Heart left ventricle (tissue), 16 donors: ENCODE measurements at regions not wholly inside any gene's neighbourhood (a gene's known extent, or its start where the extent isn't known, plus 50 kb on each side); places are given as distances from the start of the nearest gene placed in this dataset.

Source experiments
- ATAC-seq, 4 donors: fragments of 200-7000 bp; cut with Tn5 transposase; one replicate each; pipeline ENCODE4 v1.9.1; 2020 to 2022; ENCODE audit warnings: moderate library complexity in 4 of 4, mild to moderate bottlenecking in 3 of 4, moderate number of reproducible peaks in 1 of 4
- DNase-seq, 5 donors: peaks; one replicate each; pipeline ENCODE4 v3.0.0-alpha.2; 2020
- H3K27ac ChIP-seq, 12 donors: fragments of 200-600 bp; sonication (generic) in 4 of 12; one replicate each; pipeline versions ENCODE4 v1.5.0 to v1.8.0; 2016 to 2022; ENCODE audit warnings: mild to moderate bottlenecking in 2 of 12
- H3K27me3 ChIP-seq, 9 donors: fragments of 200-600 bp; sonication (generic) in 2 of 9; one replicate each; pipeline versions ENCODE4 v1.5.1 to v1.8.0; 2016 to 2022; ENCODE audit warnings: mild to moderate bottlenecking in 3 of 9
- H3K36me3 ChIP-seq, 9 donors: fragments of 200-600 bp; sonication (generic) in 2 of 9; one replicate each; pipeline versions ENCODE4 v1.5.0 to v1.8.0; 2018 to 2022; ENCODE audit warnings: mild to moderate bottlenecking in 2 of 9
- H3K4me1 ChIP-seq, 12 donors: fragments of 200-600 bp; sonication (generic) in 4 of 12; one replicate each; pipeline versions ENCODE4 v1.5.0 to v1.8.0; 2016 to 2022; ENCODE audit warnings: mild to moderate bottlenecking in 3 of 12
- H3K4me3 ChIP-seq, 12 donors: fragments of 200-600 bp; sonication (generic) in 4 of 12; one replicate each; pipeline versions ENCODE4 v1.5.0 to v1.8.0; 2017 to 2022; ENCODE audit warnings: mild to moderate bottlenecking in 9 of 12, moderate library complexity in 4 of 12
- H3K9me3 ChIP-seq, 12 donors: fragments of 200-600 bp; sonication (generic) in 4 of 12; one replicate each; pipeline versions ENCODE4 v1.5.0 to v1.8.0; 2016 to 2022; ENCODE audit warnings: mild to moderate bottlenecking in 1 of 12
- POLR2A ChIP-seq, 2 donors: fragments of 450-650 bp; IDR thresholded peaks; one replicate each; pipeline ENCODE4 v1.6.1; 2017; ENCODE audit warnings: antibody characterized with exemption in 2 of 2, mild to moderate bottlenecking in 2 of 2, moderate library complexity in 2 of 2
- WGBS, 4 donors: extraction: QIAGEN DNeasy Blood & Tissue Kit in 2 of 4; methylation state at CpG; one replicate each; pipeline versions ENCODE4 v1.1.5 to v1.1.7; 2013 to 2018; 5-methylcytosine and 5-hydroxymethylcytosine counted together
- intact Hi-C, 10 donors: fragments of 100-400 bp; cut with DNase I; formaldehyde crosslinking; loops; one replicate each; pipeline versions ENCODE4 v1.11.1 to v1.14.2; 2022
- TF ChIP-seq, protein P1 (sequence below), 12 donors: fragments of 200-600 bp; sonication (generic) in 4 of 12; IDR thresholded peaks; one replicate each; pipeline versions ENCODE4 v1.5.0 to v1.8.0; 2018 to 2022; ENCODE audit warnings: antibody characterized with exemption in 12 of 12, mild to moderate bottlenecking in 5 of 12
- donor health status: ischemic (EF 13 %, LVEDD 7.1; RV severe dilation, severe dysfunction).
- donor health status: healthy with polysubstance abuse.
- donor health status: DM: no; HTN: yes; CAD: no.
- donor health status: DM: no; HTN: no; CAD: no.
- donor health status: ischemic (EF 25% LVEDD 6.9; RV normal size, moderate dysfunction).
- donor health status: ischemic (EF 25% LVEDD 5.7; RV mildly dilated, moderate dysfunction).
- donor health status: healthy.
- donor health status: DM: yes; HTN: yes; CAD: no.
- donor health status: ischemic (EF 35%, LVEDD 5.7; RV mildly dilated, moderate dysfunction).
- donor health status: nonischemic (EF 11% LVEDD 7.7; RV severe dilation, severe dysfunction).
- donor health status: DM: yes; HTN: yes; CAD: no.
- donor health status: PGD.
- donor health status: ischemic (EF 29% LVEDD 5.4; RV normal size, mild dysfunction).
- donor health status: nonischemic (EF 23%, LVEDD 6.1; RV moderate dilation, normal function).

GRCh38 chr3:56874269-56874668 is 72.5 kb upstream of the ARHGEF3 start:
- TF ChIP-seq POLR2A (IDR thresholded peaks at IDR 0.05): no peak
- TF ChIP-seq, protein P1, sequence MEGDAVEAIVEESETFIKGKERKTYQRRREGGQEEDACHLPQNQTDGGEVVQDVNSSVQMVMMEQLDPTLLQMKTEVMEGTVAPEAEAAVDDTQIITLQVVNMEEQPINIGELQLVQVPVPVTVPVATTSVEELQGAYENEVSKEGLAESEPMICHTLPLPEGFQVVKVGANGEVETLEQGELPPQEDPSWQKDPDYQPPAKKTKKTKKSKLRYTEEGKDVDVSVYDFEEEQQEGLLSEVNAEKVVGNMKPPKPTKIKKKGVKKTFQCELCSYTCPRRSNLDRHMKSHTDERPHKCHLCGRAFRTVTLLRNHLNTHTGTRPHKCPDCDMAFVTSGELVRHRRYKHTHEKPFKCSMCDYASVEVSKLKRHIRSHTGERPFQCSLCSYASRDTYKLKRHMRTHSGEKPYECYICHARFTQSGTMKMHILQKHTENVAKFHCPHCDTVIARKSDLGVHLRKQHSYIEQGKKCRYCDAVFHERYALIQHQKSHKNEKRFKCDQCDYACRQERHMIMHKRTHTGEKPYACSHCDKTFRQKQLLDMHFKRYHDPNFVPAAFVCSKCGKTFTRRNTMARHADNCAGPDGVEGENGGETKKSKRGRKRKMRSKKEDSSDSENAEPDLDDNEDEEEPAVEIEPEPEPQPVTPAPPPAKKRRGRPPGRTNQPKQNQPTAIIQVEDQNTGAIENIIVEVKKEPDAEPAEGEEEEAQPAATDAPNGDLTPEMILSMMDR (IDR thresholded peaks at IDR 0.05): no peak
- H3K27ac ChIP-seq: no peak overlapping the region
- H3K9me3 ChIP-seq: no peaks in the 10 kb centered on the region
- 66 to 82% (median 70%) methylated on average over 4 of the region's 4 CpGs for WGBS, 4 donors
- no peak for DNase-seq
- H3K4me3 ChIP-seq: no peak overlapping the region
- ATAC-seq: no peak
- peaks cover 0 to 26% (median 15%) of the 10 kb centered on the region in 12 donors for H3K4me1 ChIP-seq
- no peaks in the 10 kb centered on the region for H3K36me3 ChIP-seq
- H3K27me3 ChIP-seq: no peaks in the 10 kb centered on the region
- intact Hi-C loops: no loop called here

DNA sequence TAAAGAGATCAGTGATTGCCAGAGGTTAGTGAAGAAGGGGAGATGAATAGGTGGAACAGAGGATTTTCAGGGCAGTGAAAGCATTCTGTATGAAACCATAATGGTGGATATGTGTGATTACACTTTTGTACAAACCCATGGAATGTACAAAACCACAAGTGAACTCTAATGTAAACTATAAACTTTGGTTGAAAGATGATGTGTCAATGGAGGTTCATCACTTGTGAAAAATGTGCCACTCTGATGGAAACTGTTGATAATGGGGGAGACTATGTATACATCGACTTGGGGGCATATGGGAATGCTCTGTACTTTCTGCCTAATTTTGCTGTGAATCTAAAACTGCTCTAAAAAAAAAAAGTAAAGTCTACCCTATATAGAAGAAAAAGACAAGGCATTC is 68.7 kb upstream of the ARHGEF3 start:
- no peak for ATAC-seq
- Histone ChIP-seq H3K36me3 (no peaks in the 10 kb centered on the region), H3K4me1 (peaks cover 0 to 5% (median 0%) of the 10 kb centered on the region in 12 donors), H3K9me3 (no peaks in the 10 kb centered on the region), H3K27me3 (no peaks in the 10 kb centered on the region), H3K4me3 (no peak overlapping the region), H3K27ac (no peak overlapping the region)
- 78 to 100% (median 92%) methylated on average over 1 of the region's 1 CpG for WGBS, 4 donors
- intact Hi-C loops: no loop called here
- DNase-seq: no peak
- TF ChIP-seq POLR2A (IDR thresholded peaks at IDR 0.05): no peak
- TF ChIP-seq, protein P1 (IDR thresholded peaks at IDR 0.05): no peak

DNA sequence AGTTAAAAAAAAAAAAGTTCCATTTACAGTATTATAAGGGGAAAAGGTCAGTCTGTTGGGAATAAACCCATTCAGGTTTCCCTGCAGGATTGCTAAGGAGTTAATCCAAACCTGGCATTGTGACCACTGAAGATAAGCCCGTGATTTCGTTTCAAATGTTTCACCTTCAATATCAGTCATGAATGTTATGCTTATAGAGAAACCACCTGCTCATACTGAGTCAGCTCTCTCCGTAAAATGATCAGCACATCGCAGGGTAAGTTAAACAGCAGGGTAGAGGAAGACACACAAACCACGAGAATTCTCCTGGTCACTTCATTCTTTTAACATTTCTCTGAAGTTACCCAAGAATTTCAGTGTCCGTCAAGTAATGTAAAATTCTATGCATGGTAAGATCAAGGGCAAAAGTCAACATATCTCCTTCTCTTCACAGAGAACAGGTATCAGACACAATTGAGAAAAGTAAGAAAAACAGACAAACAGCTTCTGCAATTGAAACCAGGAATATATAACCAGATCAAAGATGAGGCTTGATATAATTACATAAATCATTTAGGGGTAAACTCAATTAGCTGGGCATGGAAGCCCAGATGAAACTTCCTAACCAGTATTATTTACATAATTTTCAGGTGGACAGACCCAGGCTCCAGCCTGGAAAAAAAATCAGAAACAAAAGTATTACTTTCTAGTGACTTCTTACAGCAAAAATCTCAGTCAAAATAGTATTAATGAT is 67.6 kb upstream of the ARHGEF3 start:
- no peak overlapping the region for H3K4me3 ChIP-seq
- H3K27ac ChIP-seq: no peak overlapping the region
- WGBS, 4 donors: 49 to 69% (median 61%) methylated on average over 6 of the region's 6 CpGs
- no peaks in the 10 kb centered on the region for H3K27me3 ChIP-seq
- H3K36me3 ChIP-seq: no peaks in the 10 kb centered on the region
- no peak for ATAC-seq
- peaks cover 0 to 5% (median 0%) of the 10 kb centered on the region in 12 donors for H3K4me1 ChIP-seq
- DNase-seq: no peak
- intact Hi-C loops: no loop called here
- TF ChIP-seq, protein P1 (IDR thresholded peaks at IDR 0.05): no peak
- no peak for TF ChIP-seq POLR2A (IDR thresholded peaks at IDR 0.05)
- H3K9me3 ChIP-seq: no peaks in the 10 kb centered on the region

DNA sequence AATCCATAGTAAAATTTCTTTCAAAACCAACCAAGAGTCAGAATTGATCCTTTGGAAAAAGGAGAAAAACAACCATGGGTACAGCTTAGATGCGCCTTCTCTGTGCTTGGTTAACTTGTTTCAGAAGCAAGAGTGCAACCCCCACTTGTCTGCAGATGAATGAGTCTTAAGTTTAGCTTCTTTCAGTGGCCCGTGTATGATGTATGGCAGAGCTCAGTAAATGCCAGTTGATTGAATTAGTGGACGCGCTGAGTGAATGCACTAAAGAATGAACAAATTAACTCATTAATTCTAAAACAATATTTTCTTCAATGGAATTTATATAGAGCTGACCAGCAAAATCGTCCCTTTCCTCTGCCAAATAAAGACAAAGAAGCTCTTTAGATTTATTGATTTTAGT is 67.0 kb upstream of the ARHGEF3 start:
- H3K9me3 ChIP-seq: no peaks in the 10 kb centered on the region
- H3K36me3 ChIP-seq: no peaks in the 10 kb centered on the region
- peaks cover 0 to 5% (median 0%) of the 10 kb centered on the region in 12 donors for H3K4me1 ChIP-seq
- no peak overlapping the region for H3K27ac ChIP-seq
- DNase-seq (no peak), ATAC-seq (no peak)
- no peak overlapping the region for H3K4me3 ChIP-seq
- TF ChIP-seq, protein P1 (IDR thresholded peaks at IDR 0.05): no peak
- TF ChIP-seq POLR2A (IDR thresholded peaks at IDR 0.05): no peak
- intact Hi-C loops: no loop called here
- WGBS, 4 donors: 74 to 82% (median 79%) methylated on average over 5 of the region's 5 CpGs
- no peaks in the 10 kb centered on the region for H3K27me3 ChIP-seq
